ENCODE measurements at regions not wholly inside any gene's neighbourhood (a gene's known extent, or its start where the extent isn't known, plus 50 kb on each side); places are given as distances from the start of the nearest gene placed in this dataset.

DNA sequence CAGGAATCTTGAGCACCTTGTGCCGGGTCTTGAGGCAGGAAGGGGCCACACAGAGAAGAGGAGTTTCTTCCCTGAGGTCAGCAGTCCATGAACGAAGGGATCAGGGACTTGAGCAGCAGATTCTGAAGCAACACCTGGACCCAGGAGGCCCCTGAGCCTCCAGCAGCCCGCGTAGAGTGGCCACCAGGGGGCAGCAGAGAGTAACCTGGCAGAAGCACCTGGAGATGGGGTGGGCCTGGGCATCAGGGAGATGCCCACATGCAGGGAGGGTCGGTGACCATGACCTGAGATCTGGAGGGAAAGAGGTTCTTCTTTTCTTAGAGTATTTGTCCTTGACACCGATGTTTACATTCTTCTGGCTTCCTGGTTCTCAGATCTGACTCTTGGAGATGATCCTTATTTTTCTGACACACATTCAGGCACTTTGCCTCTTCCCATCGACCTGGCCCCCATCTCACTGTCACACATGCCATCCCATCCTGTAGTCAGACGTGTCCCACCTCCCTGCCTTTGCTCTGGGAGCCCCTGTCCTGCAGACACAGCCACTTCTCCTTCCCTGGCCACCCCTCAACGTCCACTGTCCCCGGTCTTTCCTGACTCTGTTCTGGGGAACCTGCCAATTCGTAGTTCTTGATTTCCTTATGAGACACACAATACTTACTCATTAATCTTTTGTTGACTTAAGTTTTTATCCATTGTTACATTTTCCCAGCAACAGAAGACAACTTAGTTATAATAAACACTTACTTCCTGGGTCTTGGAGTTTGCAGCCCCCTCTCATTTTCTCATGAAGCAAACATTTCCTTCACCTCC, 66.5 kb downstream of the GGTLC2 start:
- no peaks in the 10 kb centered on the region for H3K36me3 Mint-ChIP-seq
- H3K4me3 Mint-ChIP-seq, result peak overlapping the region in 1 of 10 donors; percentile 60
- DNase-seq (peak; percentile 51 to 87 (median 73)), ATAC-seq (peak; percentile 71 to 86)
- peak overlapping the region in 3 of 10 donors; percentile 6 to 73 (median 25) for H3K27ac Mint-ChIP-seq
- no peaks in the 10 kb centered on the region for H3K27me3 Mint-ChIP-seq
- no peaks in the 10 kb centered on the region for H3K9me3 Mint-ChIP-seq
- POLR2A ChIA-PET, result no interaction called here
- peaks cover 0 to 23% (median 1%) of the 10 kb centered on the region in 4 donors for H3K4me1 Mint-ChIP-seq

DNA sequence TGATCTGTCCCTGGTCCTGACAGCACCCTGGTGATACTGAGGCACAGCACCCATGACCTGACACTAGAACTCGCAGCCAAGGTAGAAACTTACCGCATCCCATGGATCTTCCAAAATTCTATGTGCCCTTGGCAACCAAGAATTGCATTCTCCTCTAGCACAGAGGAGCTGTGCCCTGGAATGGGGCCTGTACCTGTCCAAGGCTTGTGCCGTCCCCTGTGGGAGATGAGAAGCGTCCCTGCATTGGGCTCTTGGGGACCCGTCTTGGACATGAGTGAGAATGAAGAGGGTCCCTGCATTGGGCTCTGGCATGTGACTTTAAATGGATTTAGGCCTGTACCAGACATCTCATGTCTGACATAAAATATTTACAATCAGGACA, 67.1 kb downstream of the GGTLC2 start:
- no peak for DNase-seq
- ATAC-seq, result no peak
- Mint-ChIP-seq H3K36me3 (no peaks in the 10 kb centered on the region), H3K27me3 (no peaks in the 10 kb centered on the region), H3K9me3 (no peaks in the 10 kb centered on the region), H3K27ac (peak overlapping the region in 1 of 10 donors; percentile 73), H3K4me1 (peaks cover 0 to 23% (median 1%) of the 10 kb centered on the region in 4 donors), H3K4me3 (no peak overlapping the region)
- POLR2A ChIA-PET, result no interaction called here

DNA sequence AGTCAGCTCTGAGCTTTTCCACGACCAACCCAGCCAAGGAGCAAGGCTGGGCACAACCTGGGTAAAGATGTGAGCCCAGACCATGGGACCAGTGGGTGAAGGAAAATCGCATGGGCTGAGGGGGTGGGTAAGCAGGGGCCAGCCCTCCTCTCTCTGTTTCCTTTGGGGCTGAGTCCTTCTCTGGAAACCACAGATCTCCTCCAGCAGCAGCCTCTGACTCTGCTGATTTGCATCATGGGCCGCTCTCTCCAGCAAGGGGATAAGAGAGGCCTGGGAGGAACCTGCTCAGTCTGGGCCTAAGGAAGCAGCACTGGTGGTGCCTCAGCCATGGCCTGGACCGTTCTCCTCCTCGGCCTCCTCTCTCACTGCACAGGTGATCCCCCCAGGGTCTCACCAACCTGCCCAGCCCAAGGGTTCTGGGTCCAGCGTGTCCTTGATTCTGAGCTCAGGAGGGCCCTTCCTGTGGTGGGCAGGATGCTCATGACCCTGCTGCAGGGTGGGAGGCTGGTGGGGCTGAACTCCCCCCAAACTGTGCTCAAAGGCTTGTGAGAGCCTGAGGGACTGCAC, 67.8 kb downstream of the GGTLC2 start:
- peaks cover 0 to 23% (median 1%) of the 10 kb centered on the region in 4 donors for H3K4me1 Mint-ChIP-seq

DNA sequence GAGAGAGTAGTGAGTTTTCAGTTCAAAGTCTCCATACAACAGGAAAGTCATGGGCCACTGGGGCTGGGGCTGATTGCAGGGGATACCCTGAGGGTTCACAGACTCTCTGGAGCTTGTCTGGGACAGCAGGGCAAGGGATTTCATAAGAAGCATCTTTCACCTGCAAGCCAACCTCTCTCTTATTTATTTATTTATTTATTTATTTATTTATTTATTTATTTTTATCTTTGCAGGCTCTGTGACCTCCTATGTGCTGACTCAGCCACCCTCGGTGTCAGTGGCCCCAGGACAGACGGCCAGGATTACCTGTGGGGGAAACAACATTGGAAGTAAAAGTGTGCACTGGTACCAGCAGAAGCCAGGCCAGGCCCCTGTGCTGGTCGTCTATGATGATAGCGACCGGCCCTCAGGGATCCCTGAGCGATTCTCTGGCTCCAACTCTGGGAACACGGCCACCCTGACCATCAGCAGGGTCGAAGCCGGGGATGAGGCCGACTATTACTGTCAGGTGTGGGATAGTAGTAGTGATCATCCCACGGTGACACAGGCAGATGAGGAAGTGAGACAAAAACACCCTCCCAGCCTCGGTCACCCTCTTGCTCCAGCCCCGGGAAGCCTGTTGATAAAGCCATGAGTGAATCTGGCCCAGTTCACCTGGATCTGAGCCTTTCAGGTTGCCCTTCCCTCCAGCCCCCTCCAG, 68.4 kb downstream of the GGTLC2 start:
- no peak for DNase-seq
- H3K4me3 Mint-ChIP-seq, result no peak overlapping the region
- POLR2A ChIA-PET, result no interaction called here
- no peak for ATAC-seq
- H3K36me3 Mint-ChIP-seq, result no peaks in the 10 kb centered on the region
- peaks cover 2 to 27% (median 4%) of the 10 kb centered on the region in 4 donors for H3K4me1 Mint-ChIP-seq
- H3K9me3 Mint-ChIP-seq, result no peaks in the 10 kb centered on the region
- no peaks in the 10 kb centered on the region for H3K27me3 Mint-ChIP-seq
- H3K27ac Mint-ChIP-seq, result no peak overlapping the region

More for the DNA sequence above, 67.8 kb downstream of the GGTLC2 start:
- Mint-ChIP-seq H3K36me3 (no peaks in the 10 kb centered on the region), H3K27ac (no peak overlapping the region), H3K9me3 (no peaks in the 10 kb centered on the region), H3K4me3 (no peak overlapping the region), H3K27me3 (no peaks in the 10 kb centered on the region)
- ATAC-seq (no peak), DNase-seq (no peak)
- POLR2A ChIA-PET, result no interaction called here

DNA sequence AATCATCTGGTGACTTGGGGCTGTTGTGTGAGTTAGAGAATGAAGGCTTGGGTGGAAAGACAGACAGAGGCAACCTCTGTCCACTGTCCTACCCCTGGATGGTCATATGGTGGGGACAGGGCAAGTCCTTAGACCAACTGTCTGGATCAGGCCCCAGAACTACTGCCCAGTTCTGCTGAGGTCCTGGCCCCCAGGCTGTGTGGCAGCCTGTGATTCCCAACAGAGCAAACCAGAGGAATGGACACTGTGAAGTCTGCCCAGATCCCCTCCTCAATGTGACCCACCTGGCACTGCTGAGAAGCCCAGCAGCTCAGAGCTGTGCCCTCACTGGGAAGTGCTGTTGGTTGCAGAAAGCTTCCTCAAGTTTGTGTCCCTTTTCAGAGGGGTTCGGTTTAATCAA, 69.0 kb downstream of the GGTLC2 start:
- Mint-ChIP-seq H3K27me3 (no peaks in the 10 kb centered on the region), H3K4me1 (peaks cover 4 to 30% (median 6%) of the 10 kb centered on the region in 4 donors), H3K27ac (no peak overlapping the region), H3K4me3 (no peak overlapping the region), H3K36me3 (no peaks in the 10 kb centered on the region), H3K9me3 (no peaks in the 10 kb centered on the region)
- DNase-seq (no peak), ATAC-seq (no peak)
- POLR2A ChIA-PET, result no interaction called here

DNA sequence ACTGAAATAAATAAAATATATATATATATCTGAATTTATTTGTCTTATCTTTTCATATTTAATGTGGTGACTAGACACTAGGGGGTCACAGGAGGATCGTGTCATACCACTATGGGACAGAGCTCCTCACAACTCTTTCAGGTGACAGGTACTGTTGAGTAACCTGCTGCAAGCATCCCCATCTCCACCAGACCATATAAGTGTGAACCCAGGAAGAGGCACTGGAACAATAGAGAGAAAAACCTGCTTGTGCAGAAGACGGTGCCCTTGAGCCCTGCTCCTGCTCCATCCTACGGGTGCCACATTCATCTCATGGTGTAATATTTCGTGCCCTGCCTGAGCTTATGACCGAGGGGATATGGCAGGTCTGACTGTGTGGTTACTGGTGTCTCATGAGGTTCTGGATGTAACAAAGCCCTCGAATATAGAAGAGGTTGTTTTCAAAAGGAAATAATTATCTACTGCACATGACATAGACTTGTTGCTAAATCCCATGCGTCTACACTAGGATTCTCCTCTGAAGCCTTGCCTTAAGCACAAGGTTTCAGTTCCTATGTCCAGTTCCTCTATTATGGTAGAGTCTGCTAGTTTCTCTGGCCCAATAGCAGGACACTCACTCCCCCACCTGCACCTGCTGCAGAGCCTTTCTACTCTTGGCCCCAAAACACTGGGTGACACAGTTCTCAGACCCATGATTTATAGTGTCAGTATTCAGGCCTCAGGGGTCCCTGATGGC, 70.4 kb downstream of the GGTLC2 start:
- DNase-seq, result no peak
- H3K27ac Mint-ChIP-seq, result peak overlapping the region in 1 of 10 donors; percentile 10
- no peaks in the 10 kb centered on the region for H3K36me3 Mint-ChIP-seq
- POLR2A ChIA-PET, result no interaction called here
- no peak overlapping the region for H3K4me3 Mint-ChIP-seq
- H3K9me3 Mint-ChIP-seq, result no peaks in the 10 kb centered on the region
- no peak for ATAC-seq
- H3K27me3 Mint-ChIP-seq, result no peaks in the 10 kb centered on the region
- peaks cover 4 to 35% (median 6%) of the 10 kb centered on the region in 4 donors for H3K4me1 Mint-ChIP-seq

DNA sequence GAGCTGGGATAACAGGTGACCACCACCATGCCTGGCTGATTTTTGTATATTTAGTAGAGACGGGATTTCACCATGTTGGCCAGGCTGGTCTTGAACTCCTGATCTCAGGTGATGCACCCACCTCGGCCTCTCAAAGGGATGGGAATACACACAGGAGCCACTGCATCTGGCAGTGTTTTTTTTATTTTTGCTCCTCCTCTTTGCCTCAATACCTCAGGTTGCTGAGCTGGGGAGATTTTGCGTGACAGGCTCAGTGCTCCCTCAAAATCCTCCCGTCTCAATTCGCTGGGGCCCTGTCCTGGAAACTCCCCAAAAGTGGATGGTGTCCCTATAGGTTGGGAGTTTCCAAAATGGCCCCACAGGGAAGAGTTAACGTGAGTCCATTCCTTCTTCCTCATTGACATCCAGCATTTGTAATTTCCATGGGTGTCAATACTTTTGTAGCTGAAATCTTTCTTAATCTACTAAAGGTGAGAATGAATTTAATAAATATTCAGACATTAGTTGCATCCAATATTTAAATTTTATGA, 71.8 kb downstream of the GGTLC2 start:
- DNase-seq (no peak), ATAC-seq (no peak)
- POLR2A ChIA-PET, result no interaction called here
- Mint-ChIP-seq H3K27ac (no peak overlapping the region), H3K4me1 (peaks cover 10 to 45% (median 17%) of the 10 kb centered on the region in 4 donors), H3K36me3 (no peaks in the 10 kb centered on the region), H3K9me3 (no peaks in the 10 kb centered on the region), H3K27me3 (no peaks in the 10 kb centered on the region), H3K4me3 (no peak overlapping the region)

DNA sequence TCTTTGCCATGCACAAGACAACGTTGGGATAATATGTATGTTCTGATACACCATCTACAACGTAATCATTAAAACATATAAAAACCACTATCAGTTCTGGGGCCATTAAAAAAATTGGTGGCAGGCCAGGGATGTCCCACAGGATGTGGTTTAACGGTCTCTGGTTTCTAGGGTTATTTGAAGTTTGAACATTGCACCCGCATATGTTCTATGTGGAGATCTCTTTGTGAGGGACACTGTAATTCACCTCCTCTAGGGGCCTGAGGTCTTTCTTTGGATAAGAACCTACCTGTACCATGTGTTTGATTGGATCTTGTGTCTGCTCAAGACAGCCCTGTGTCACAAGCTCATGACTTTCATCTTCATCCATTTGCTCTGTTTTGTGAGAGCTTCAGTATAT, 73.2 kb downstream of the GGTLC2 start:
- H3K27ac Mint-ChIP-seq, result peak overlapping the region in 1 of 10 donors; percentile 45
- no peak for ATAC-seq
- H3K36me3 Mint-ChIP-seq, result no peaks in the 10 kb centered on the region
- H3K4me1 Mint-ChIP-seq, result peaks cover 10 to 57% (median 28%) of the 10 kb centered on the region in 4 donors
- H3K27me3 Mint-ChIP-seq, result no peaks in the 10 kb centered on the region
- no peak overlapping the region for H3K4me3 Mint-ChIP-seq
- no peak for DNase-seq
- POLR2A ChIA-PET, result no interaction called here
- H3K9me3 Mint-ChIP-seq, result no peaks in the 10 kb centered on the region

DNA sequence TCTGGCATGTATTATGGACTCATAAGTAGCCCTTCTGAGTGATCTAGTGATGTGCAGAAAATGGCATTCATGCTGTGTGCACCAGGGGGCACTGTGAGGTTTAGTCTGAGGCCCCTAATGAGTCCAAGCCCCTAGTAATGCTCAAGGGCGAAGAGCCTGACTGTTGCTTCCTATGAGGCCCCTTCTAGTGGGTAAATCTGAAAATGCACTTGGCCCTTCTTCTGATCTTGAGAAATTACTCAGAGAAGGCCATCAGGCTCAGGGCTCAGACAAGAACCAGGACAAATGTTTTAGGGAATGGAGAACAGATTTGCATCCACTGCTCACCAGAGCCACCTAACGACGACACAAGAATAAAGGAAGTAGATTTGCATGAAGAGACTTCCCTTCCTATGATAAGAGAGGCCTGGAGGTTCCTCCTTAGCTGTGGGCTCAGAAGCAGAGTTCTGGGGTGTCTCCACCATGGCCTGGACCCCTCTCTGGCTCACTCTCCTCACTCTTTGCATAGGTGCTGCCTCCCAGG, 75.8 kb downstream of the GGTLC2 start:
- H3K27me3 Mint-ChIP-seq, result no peaks in the 10 kb centered on the region
- no peaks in the 10 kb centered on the region for H3K36me3 Mint-ChIP-seq
- ATAC-seq (peak; percentile 75 to 76), DNase-seq (peak in 7 of 10 donors; percentile 10 to 51 (median 33))
- peak overlapping the region in 2 of 10 donors; percentile 15 to 26 for H3K4me3 Mint-ChIP-seq
- H3K27ac Mint-ChIP-seq, result peak overlapping the region in 7 of 10 donors; percentile 19 to 90 (median 68)
- H3K4me1 Mint-ChIP-seq, result peaks cover 10 to 43% (median 28%) of the 10 kb centered on the region in 4 donors
- no peaks in the 10 kb centered on the region for H3K9me3 Mint-ChIP-seq
- POLR2A ChIA-PET, result interaction anchor here (0.6 to 0.8 kb wide), 2 partner anchors 154 to 425 kb away, joined by 3 to 4 read pairs; partner anchors contain the start of gene RAB36

DNA sequence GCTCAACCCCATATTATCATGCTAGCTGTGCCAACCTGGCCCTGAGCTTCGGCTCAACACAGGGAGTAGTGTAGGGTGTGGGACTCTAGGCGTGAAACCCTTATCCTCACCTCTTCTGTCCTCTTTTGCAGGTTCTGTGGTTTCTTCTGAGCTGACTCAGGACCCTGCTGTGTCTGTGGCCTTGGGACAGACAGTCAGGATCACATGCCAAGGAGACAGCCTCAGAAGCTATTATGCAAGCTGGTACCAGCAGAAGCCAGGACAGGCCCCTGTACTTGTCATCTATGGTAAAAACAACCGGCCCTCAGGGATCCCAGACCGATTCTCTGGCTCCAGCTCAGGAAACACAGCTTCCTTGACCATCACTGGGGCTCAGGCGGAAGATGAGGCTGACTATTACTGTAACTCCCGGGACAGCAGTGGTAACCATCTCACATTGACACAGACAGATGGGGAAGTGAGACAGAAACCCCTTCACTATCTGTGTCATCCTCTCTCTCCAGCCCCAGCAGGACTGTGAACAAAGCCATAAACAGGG, 76.4 kb downstream of the GGTLC2 start:
- H3K36me3 Mint-ChIP-seq, result no peaks in the 10 kb centered on the region
- ATAC-seq (peak in 1 of 2 donors; percentile 56), DNase-seq (peak in 1 of 10 donors; percentile 10)
- no peaks in the 10 kb centered on the region for H3K27me3 Mint-ChIP-seq
- POLR2A ChIA-PET, result interaction anchor here (0.8 kb wide), 1 partner anchor 153 kb away, joined by 4 read pairs; no protein-coding TSS in a partner anchor
- H3K27ac Mint-ChIP-seq, result peak overlapping the region in 6 of 10 donors; percentile 9 to 90 (median 60)
- H3K9me3 Mint-ChIP-seq, result no peaks in the 10 kb centered on the region
- peaks cover 10 to 40% (median 28%) of the 10 kb centered on the region in 4 donors for H3K4me1 Mint-ChIP-seq
- peak overlapping the region in 2 of 10 donors; percentile 19 to 30 for H3K4me3 Mint-ChIP-seq

DNA sequence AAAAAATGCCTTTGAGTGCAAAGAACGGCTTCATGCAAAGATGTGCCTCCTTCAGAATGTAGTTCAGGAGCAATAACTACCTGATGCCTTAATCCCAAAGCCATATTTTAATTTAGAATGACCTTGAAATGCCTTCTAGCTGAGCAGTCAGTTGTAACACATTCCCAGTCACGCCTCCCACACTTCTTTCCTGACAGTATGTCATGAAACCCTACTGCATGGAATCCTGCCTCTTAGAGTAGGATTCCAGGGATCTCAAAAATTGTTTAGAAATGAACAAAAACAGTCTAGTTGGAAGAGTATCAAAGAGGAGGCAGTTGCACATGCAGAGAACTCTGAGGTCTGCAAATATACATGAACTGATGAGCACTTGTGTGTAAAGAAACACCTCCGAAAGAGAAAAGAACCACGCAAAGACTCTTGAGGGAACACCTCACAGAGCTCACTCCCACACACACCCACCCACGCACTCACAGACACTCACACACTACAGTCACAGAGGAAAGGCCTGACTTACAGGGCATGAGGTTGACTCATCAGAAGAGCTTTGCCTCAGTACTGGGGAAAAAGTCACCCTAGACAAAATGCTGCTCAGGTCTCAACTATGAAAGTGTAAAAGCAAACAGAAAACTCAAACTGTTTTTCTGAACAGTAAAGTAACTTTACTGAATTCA, 77.4 kb downstream of the GGTLC2 start:
- Mint-ChIP-seq H3K27ac (peak overlapping the region in 6 of 10 donors; percentile 19 to 90 (median 58)), H3K27me3 (no peaks in the 10 kb centered on the region), H3K36me3 (no peaks in the 10 kb centered on the region), H3K4me1 (peaks cover 10 to 40% (median 28%) of the 10 kb centered on the region in 4 donors), H3K9me3 (no peaks in the 10 kb centered on the region), H3K4me3 (peak overlapping the region in 1 of 10 donors; percentile 19)
- ATAC-seq (peak; percentile 48 to 62), DNase-seq (peak in 3 of 10 donors; percentile 4 to 19 (median 6))
- POLR2A ChIA-PET, result no interaction called here

All from naive thymus-derived CD8-positive, alpha-beta T cell (primary cell).